GM23338 (cell line): ENCODE measurements at regions not wholly inside any gene's neighbourhood (a gene's known extent, or its start where the extent isn't known, plus 50 kb on each side); places are given as distances from the start of the nearest gene placed in this dataset.

ENCODE experiments used
- ATAC-seq: fragments of 200-7000 bp; cut with Tn5 transposase; 3 replicates; pipeline ENCODE4 v1.9.1; 2020
- DNase-seq: peaks from one replicate; pipeline ENCODE4 v3.0.0-alpha.2; 2015; ENCODE audit warnings: low spot score
- H2AFZ ChIP-seq: fragments of 200-600 bp; sonication (generic); 2 replicates; pipeline ENCODE4 v1.8.0; 2016; ENCODE audit warnings: antibody characterized with exemption, mild to moderate bottlenecking, moderate library complexity
- H3F3A ChIP-seq: fragments of 200-600 bp; sonication (generic); replicated peaks from 2 replicates; pipeline ENCODE4 v1.8.0; 2017; ENCODE audit warnings: antibody characterized with exemption, mixed run types, low read depth
- H3K27ac ChIP-seq: fragments of 200-600 bp; sonication (generic); 2 replicates; pipeline ENCODE4 v1.6.1; 2016; ENCODE audit warnings: low read depth
- H3K27me3 ChIP-seq: fragments of 200-600 bp; sonication (generic); 2 replicates; pipeline ENCODE4 v1.8.0; 2016; ENCODE audit warnings: mild to moderate bottlenecking, mixed run types, moderate library complexity; ENCODE audit not compliant: insufficient read depth
- H3K36me3 ChIP-seq: fragments of 200-600 bp; sonication (generic); 2 replicates; pipeline ENCODE4 v1.8.0; 2016; ENCODE audit warnings: mild to moderate bottlenecking; ENCODE audit not compliant: insufficient read depth
- H3K4me1 ChIP-seq: fragments of 200-600 bp; sonication (generic); 2 replicates; pipeline ENCODE4 v1.8.0; 2016; ENCODE audit warnings: mild to moderate bottlenecking, moderate library complexity; ENCODE audit not compliant: insufficient read depth
- H3K4me2 ChIP-seq: fragments of 200-600 bp; sonication (generic); 2 replicates; pipeline ENCODE4 v1.7.1; 2017; ENCODE audit warnings: mixed run types
- H3K4me3 ChIP-seq: fragments of 200-600 bp; sonication (generic); 2 replicates; pipeline ENCODE4 v1.6.1; 2016; ENCODE audit warnings: mixed run types
- H3K79me2 ChIP-seq: fragments of 200-600 bp; sonication (generic); replicated peaks from 2 replicates; pipeline ENCODE4 v1.8.0; 2017; ENCODE audit warnings: mild to moderate bottlenecking; ENCODE audit not compliant: insufficient read depth
- H3K9me2 ChIP-seq: fragments of 200-600 bp; sonication (generic); 2 replicates; pipeline ENCODE4 v1.8.0; 2017; ENCODE audit not compliant: insufficient read depth
- H4K20me1 ChIP-seq: fragments of 200-600 bp; sonication (generic); replicated peaks from 2 replicates; pipeline ENCODE4 v1.8.0; 2017; ENCODE audit warnings: mild to moderate bottlenecking; ENCODE audit not compliant: insufficient read depth
- H3K27ac Mint-ChIP-seq: 2 replicates; pipeline ENCODE4 v1.8.0; 2020; ENCODE audit warnings: inconsistent platforms, mild to moderate bottlenecking, moderate library complexity, mixed read lengths
- H3K27me3 Mint-ChIP-seq: 3 replicates; pipeline ENCODE4 v1.8.0; 2022; ENCODE audit warnings: low read depth, mild to moderate bottlenecking, moderate library complexity, mixed read lengths, inconsistent platforms; ENCODE audit not compliant: insufficient read depth, poor library complexity
- H3K36me3 Mint-ChIP-seq: 3 replicates; pipeline ENCODE4 v1.8.0; 2021; ENCODE audit warnings: low read depth, mild to moderate bottlenecking, inconsistent platforms, moderate library complexity, mixed read lengths
- H3K4me1 Mint-ChIP-seq: 3 replicates; pipeline ENCODE4 v1.8.0; 2020; ENCODE audit warnings: mild to moderate bottlenecking, inconsistent platforms, mixed read lengths
- H3K4me3 Mint-ChIP-seq: 3 replicates; pipeline ENCODE4 v1.8.0; 2021; ENCODE audit warnings: moderate library complexity, mild to moderate bottlenecking, inconsistent platforms, mixed read lengths
- H3K9me3 Mint-ChIP-seq: 3 replicates; pipeline ENCODE4 v1.8.0; 2020; ENCODE audit warnings: moderate library complexity, mild to moderate bottlenecking, inconsistent platforms, mixed read lengths
- ETS1 ChIP-seq: IDR thresholded peaks from 2 replicates; pipeline ENCODE4 v1.6.1; 2016; ENCODE audit warnings: antibody characterized with exemption
- JUNB ChIP-seq: IDR thresholded peaks from one replicate; pipeline ENCODE4 v1.6.1; 2016; ENCODE audit warnings: antibody characterized with exemption; ENCODE audit not compliant: unreplicated experiment
- NANOG ChIP-seq: IDR thresholded peaks from 2 replicates; pipeline ENCODE4 v1.6.1; 2016; ENCODE audit warnings: antibody characterized with exemption, borderline replicate concordance
- POLR2AphosphoS5 ChIP-seq: IDR thresholded peaks from 2 replicates; pipeline ENCODE4 v1.6.1; 2016; ENCODE audit warnings: antibody characterized with exemption, low read depth
- ZNF114 ChIP-seq: fragments of 250-450 bp; sonication (Bioruptor Pico); IDR thresholded peaks from 2 replicates; pipeline ENCODE4 v1.5.0; 2020; ENCODE audit warnings: mild to moderate bottlenecking, moderate library complexity
- ZNF331 ChIP-seq: fragments of 250-450 bp; sonication (Bioruptor Pico); IDR thresholded peaks from 2 replicates; pipeline ENCODE4 v1.5.0; 2020; ENCODE audit warnings: low read depth, mild to moderate bottlenecking, moderate library complexity
- TF ChIP-seq, protein P1 (sequence below): fragments of 250-450 bp; sonication (Bioruptor Pico); IDR thresholded peaks from 2 replicates; pipeline ENCODE4 v1.5.0; 2020; ENCODE audit warnings: mild to moderate bottlenecking, moderate library complexity
- TF ChIP-seq, protein P2 (sequence below), 2 experiments: fragments of 200-600 bp in 1 of 2; sonication (generic) in 1 of 2; conservative IDR thresholded peaks; 2 replicates each; pipeline versions ENCODE4 v1.5.1 to v1.6.1; 2016 to 2017; ENCODE audit warnings: antibody characterized with exemption in 2 of 2, low read depth in 2 of 2, mild to moderate bottlenecking in 2 of 2, moderate library complexity in 1 of 2

DNA sequence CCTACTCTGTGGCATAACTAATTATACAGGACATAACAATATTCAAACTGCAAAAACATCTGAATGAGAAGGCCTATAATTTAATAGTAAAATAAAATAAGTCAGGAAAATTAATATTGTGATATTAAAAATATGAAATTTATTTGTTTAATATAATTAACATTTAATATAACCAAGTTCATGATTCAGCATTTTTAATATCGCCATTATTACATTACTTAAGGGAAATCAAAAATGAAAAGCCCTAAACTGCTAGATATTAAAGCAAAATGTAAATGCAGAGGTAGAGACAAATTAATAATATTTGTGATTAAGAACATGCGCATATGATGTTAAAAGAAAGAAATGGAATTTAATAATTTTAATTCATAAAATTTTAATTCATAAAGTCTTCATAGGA, 683.4 kb upstream of the EYS start (continued):
- TF ChIP-seq, protein P1, sequence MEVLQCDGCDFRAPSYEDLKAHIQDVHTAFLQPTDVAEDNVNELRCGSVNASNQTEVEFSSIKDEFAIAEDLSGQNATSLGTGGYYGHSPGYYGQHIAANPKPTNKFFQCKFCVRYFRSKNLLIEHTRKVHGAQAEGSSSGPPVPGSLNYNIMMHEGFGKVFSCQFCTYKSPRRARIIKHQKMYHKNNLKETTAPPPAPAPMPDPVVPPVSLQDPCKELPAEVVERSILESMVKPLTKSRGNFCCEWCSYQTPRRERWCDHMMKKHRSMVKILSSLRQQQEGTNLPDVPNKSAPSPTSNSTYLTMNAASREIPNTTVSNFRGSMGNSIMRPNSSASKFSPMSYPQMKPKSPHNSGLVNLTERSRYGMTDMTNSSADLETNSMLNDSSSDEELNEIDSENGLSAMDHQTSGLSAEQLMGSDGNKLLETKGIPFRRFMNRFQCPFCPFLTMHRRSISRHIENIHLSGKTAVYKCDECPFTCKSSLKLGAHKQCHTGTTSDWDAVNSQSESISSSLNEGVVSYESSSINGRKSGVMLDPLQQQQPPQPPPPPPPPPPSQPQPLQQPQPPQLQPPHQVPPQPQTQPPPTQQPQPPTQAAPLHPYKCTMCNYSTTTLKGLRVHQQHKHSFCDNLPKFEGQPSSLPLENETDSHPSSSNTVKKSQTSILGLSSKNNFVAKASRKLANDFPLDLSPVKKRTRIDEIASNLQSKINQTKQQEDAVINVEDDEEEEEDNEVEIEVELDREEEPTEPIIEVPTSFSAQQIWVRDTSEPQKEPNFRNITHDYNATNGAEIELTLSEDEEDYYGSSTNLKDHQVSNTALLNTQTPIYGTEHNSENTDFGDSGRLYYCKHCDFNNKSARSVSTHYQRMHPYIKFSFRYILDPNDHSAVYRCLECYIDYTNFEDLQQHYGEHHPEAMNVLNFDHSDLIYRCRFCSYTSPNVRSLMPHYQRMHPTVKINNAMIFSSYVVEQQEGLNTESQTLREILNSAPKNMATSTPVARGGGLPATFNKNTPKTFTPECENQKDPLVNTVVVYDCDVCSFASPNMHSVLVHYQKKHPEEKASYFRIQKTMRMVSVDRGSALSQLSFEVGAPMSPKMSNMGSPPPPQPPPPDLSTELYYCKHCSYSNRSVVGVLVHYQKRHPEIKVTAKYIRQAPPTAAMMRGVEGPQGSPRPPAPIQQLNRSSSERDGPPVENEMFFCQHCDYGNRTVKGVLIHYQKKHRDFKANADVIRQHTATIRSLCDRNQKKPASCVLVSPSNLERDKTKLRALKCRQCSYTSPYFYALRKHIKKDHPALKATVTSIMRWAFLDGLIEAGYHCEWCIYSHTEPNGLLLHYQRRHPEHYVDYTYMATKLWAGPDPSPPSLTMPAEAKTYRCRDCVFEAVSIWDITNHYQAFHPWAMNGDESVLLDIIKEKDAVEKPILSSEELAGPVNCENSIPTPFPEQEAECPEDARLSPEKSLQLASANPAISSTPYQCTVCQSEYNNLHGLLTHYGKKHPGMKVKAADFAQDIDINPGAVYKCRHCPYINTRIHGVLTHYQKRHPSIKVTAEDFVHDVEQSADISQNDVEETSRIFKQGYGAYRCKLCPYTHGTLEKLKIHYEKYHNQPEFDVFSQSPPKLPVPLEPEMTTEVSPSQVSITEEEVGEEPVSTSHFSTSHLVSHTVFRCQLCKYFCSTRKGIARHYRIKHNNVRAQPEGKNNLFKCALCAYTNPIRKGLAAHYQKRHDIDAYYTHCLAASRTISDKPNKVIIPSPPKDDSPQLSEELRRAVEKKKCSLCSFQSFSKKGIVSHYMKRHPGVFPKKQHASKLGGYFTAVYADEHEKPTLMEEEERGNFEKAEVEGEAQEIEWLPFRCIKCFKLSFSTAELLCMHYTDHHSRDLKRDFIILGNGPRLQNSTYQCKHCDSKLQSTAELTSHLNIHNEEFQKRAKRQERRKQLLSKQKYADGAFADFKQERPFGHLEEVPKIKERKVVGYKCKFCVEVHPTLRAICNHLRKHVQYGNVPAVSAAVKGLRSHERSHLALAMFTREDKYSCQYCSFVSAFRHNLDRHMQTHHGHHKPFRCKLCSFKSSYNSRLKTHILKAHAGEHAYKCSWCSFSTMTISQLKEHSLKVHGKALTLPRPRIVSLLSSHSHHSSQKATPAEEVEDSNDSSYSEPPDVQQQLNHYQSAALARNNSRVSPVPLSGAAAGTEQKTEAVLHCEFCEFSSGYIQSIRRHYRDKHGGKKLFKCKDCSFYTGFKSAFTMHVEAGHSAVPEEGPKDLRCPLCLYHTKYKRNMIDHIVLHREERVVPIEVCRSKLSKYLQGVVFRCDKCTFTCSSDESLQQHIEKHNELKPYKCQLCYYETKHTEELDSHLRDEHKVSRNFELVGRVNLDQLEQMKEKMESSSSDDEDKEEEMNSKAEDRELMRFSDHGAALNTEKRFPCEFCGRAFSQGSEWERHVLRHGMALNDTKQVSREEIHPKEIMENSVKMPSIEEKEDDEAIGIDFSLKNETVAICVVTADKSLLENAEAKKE (CRISPR knock-in tag): no peak
- TF ChIP-seq ZNF331 (no peak), ETS1 (no peak), ZNF114 (CRISPR knock-in tag) (no peak), NANOG (no peak), JUNB (no peak)
- TF ChIP-seq, protein P2, sequence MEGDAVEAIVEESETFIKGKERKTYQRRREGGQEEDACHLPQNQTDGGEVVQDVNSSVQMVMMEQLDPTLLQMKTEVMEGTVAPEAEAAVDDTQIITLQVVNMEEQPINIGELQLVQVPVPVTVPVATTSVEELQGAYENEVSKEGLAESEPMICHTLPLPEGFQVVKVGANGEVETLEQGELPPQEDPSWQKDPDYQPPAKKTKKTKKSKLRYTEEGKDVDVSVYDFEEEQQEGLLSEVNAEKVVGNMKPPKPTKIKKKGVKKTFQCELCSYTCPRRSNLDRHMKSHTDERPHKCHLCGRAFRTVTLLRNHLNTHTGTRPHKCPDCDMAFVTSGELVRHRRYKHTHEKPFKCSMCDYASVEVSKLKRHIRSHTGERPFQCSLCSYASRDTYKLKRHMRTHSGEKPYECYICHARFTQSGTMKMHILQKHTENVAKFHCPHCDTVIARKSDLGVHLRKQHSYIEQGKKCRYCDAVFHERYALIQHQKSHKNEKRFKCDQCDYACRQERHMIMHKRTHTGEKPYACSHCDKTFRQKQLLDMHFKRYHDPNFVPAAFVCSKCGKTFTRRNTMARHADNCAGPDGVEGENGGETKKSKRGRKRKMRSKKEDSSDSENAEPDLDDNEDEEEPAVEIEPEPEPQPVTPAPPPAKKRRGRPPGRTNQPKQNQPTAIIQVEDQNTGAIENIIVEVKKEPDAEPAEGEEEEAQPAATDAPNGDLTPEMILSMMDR (conservative IDR thresholded peaks at IDR 0.05; ENCODE audit: low read depth in 2 of 2): no peak

- no peak overlapping the region for H3K27ac Mint-ChIP-seq
- no peak overlapping the region for H3K27ac ChIP-seq
- H3F3A ChIP-seq: no peaks in the 10 kb centered on the region
- peaks cover 22% of the 10 kb centered on the region; the same call in 2 of the 3 replicates for H3K9me3 Mint-ChIP-seq
- no peaks in the 10 kb centered on the region for H3K36me3 Mint-ChIP-seq
- ATAC-seq (no peak), DNase-seq (no peak)
- no peaks in the 10 kb centered on the region; the same call in 1 of the 2 replicates for H4K20me1 ChIP-seq
- peaks cover 44% of the 10 kb centered on the region for H3K27me3 ChIP-seq
- no peak overlapping the region for H3K4me2 ChIP-seq
- no peaks in the 10 kb centered on the region for H3K4me1 ChIP-seq
- H3K4me1 Mint-ChIP-seq: no peaks in the 10 kb centered on the region
- H3K36me3 ChIP-seq: no peaks in the 10 kb centered on the region
- no peak overlapping the region for H3K4me3 ChIP-seq
- H3K79me2 ChIP-seq: no peaks in the 10 kb centered on the region
- H3K4me3 Mint-ChIP-seq: no peak overlapping the region
- no peak overlapping the region for H2AFZ ChIP-seq
- peaks cover 32% of the 10 kb centered on the region for H3K27me3 Mint-ChIP-seq
- no peaks in the 10 kb centered on the region; the same call in 1 of the 2 replicates for H3K9me2 ChIP-seq
- TF ChIP-seq, protein P1 (CRISPR knock-in tag): no peak
- no peak for TF ChIP-seq POLR2AphosphoS5
Measured at GRCh38 chr6:66376001-66376400, 669.0 kb upstream of the EYS start.
